ENCODE measurements at regions not wholly inside any gene's neighbourhood (a gene's known extent, or its start where the extent isn't known, plus 50 kb on each side); places are given as distances from the start of the nearest gene placed in this dataset.

DNA sequence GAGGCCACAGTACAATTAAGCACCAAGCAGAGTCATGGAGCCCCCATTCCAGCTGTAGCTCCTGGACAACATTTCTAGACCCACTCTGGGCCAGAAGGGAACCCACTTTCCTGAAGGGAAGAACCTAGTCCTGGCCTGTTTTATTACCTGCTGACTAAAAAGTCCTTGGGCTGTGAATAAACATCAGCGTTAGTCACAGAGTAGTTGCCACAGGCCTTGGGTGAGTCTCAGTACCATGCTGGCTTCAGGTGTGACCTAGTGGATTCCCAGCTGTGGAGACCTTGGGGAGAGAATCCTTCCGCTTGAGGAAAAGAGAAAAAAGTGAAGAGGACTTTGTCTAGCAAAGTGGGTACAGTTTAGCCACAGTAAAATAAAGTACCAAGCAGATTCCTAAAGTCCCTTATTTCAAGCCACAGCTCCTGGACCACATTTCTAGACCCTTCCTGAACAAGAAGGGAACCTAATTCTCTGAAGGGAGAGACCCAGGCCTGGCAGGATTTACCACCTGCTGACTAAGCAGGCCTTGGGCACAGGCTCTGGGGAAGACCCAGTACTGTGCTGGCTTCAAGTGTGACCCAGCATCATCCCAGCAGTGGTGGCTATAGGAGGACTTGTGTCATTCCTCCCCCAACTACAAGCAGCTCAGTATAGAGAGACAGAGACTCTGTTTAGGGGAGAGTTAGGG lies 118.3 kb upstream of the KCNH8 start:
- TF ChIP-seq POLR2A (IDR thresholded peaks at IDR 0.05) (no peak), CTCF (IDR thresholded peaks at IDR 0.05) (no peak)

All from suprapubic skin (tissue), 3 donors.